Neural cell (in vitro differentiated cells): ENCODE measurements at regions not wholly inside any gene's neighbourhood (a gene's known extent, or its start where the extent isn't known, plus 50 kb on each side); places are given as distances from the start of the nearest gene placed in this dataset.

Experiments used
- H2AFZ ChIP-seq: fragments of 200-600, 300-800 bp; sonication (generic), shearing (Covaris generic); 2 replicates; pipeline ENCODE4 v1.6.0; 2014; ENCODE audit warnings: low read depth, mild to moderate bottlenecking, antibody characterized with exemption, low read length, moderate library complexity
- H3F3A ChIP-seq: fragments of 200-600 bp; shearing (Covaris generic); 2 replicates; pipeline ENCODE4 v1.6.1; 2016; ENCODE audit warnings: mild to moderate bottlenecking, moderate library complexity, mixed read lengths, antibody characterized with exemption, low read length; ENCODE audit not compliant: insufficient read depth, poor library complexity, severe bottlenecking
- H3K27ac ChIP-seq: fragments of 200-600, 300-800 bp; sonication (generic), shearing (Covaris generic); 2 replicates; pipeline ENCODE4 v1.5.1; 2014; ENCODE audit warnings: mild to moderate bottlenecking, low read length, moderate library complexity
- H3K27me3 ChIP-seq: fragments of 300-800, 200-600 bp; sonication (generic), shearing (Covaris generic); 2 replicates; pipeline ENCODE4 v1.6.0; 2014; ENCODE audit warnings: mild to moderate bottlenecking, low read depth, low read length, moderate library complexity; ENCODE audit not compliant: insufficient read depth
- H3K36me3 ChIP-seq: fragments of 300-800, 200-600 bp; sonication (generic), shearing (Covaris generic); 2 replicates; pipeline ENCODE4 v1.5.1; 2014; ENCODE audit warnings: mild to moderate bottlenecking, antibody characterized with exemption, low read length, moderate library complexity; ENCODE audit not compliant: insufficient read depth
- H3K4me2 ChIP-seq: fragments of 300-800, 200-600 bp; sonication (generic), shearing (Covaris generic); 2 replicates; pipeline ENCODE4 v1.6.0; 2014; ENCODE audit warnings: mild to moderate bottlenecking, low read length
- H3K4me3 ChIP-seq: fragments of 300-800, 200-600 bp; sonication (generic), shearing (Covaris generic); 2 replicates; pipeline ENCODE4 v1.5.1; 2014; ENCODE audit warnings: mild to moderate bottlenecking, low read length, moderate library complexity
- H3K79me2 ChIP-seq: fragments of 200-600 bp; shearing (Covaris generic); replicated peaks from 2 replicates; pipeline ENCODE4 v1.6.0; 2014; ENCODE audit warnings: mild to moderate bottlenecking, low read length, moderate library complexity; ENCODE audit not compliant: insufficient read depth
- H3K9ac ChIP-seq: fragments of 300-800, 200-600 bp; sonication (generic), shearing (Covaris generic); 2 replicates; pipeline ENCODE4 v1.6.1; 2016; ENCODE audit warnings: mild to moderate bottlenecking, low read length, mixed read lengths
- H3K9me2 ChIP-seq: fragments of 200-600 bp; shearing (Covaris generic); 2 replicates; pipeline ENCODE4 v1.6.1; 2016; ENCODE audit warnings: mild to moderate bottlenecking, low read length, mixed read lengths; ENCODE audit not compliant: insufficient read depth
- H3K9me3 ChIP-seq: fragments of 200-600, 300-800 bp; sonication (generic), shearing (Covaris generic); 2 replicates; pipeline ENCODE4 v1.6.1; 2016; ENCODE audit warnings: mild to moderate bottlenecking, mixed run types, low read length, moderate library complexity, mixed read lengths
- H4K20me1 ChIP-seq: fragments of 200-600 bp; shearing (Covaris generic); 2 replicates; pipeline ENCODE4 v1.6.1; 2016; ENCODE audit warnings: mild to moderate bottlenecking, mixed run types; ENCODE audit not compliant: insufficient read depth
- CTCF ChIP-seq: fragments of 450-650 bp; IDR thresholded peaks from 2 replicates; pipeline ENCODE4 v1.5.1; 2014; ENCODE audit warnings: antibody characterized with exemption, mild to moderate bottlenecking, moderate library complexity; ENCODE audit not compliant: poor library complexity, severe bottlenecking
- EP300 ChIP-seq: fragments of 450-650 bp; conservative IDR thresholded peaks from 2 replicates; pipeline ENCODE4 v1.6.1; 2014; ENCODE audit warnings: antibody characterized with exemption, mild to moderate bottlenecking, moderate library complexity; ENCODE audit not compliant: poor library complexity, severe bottlenecking
- EZH2 ChIP-seq: fragments of 200-600, 300-800 bp; shearing (Covaris generic), sonication (generic); IDR thresholded peaks from 2 replicates; pipeline ENCODE4 v1.6.1; 2014; ENCODE audit warnings: antibody characterized with exemption, low read length, borderline replicate concordance, mild to moderate bottlenecking; ENCODE audit not compliant: insufficient read depth, poor library complexity, severe bottlenecking
- MXI1 ChIP-seq: fragments of 450-650 bp; conservative IDR thresholded peaks from 2 replicates; pipeline ENCODE4 v1.6.1; 2014; ENCODE audit warnings: antibody characterized with exemption, mild to moderate bottlenecking; ENCODE audit not compliant: poor library complexity, severe bottlenecking
- POLR2AphosphoS5 ChIP-seq: IDR thresholded peaks from 2 replicates; pipeline ENCODE4 v1.6.1; 2012
- RAD21 ChIP-seq: fragments of 450-650 bp; conservative IDR thresholded peaks from 2 replicates; pipeline ENCODE4 v1.6.1; 2014; ENCODE audit warnings: antibody characterized with exemption, mild to moderate bottlenecking, moderate library complexity
- REST ChIP-seq: IDR thresholded peaks from 2 replicates; pipeline ENCODE4 v1.6.1; 2012; ENCODE audit warnings: borderline replicate concordance
- SMC3 ChIP-seq: fragments of 450-650 bp; conservative IDR thresholded peaks from 2 replicates; pipeline ENCODE4 v1.6.1; 2014; ENCODE audit warnings: antibody characterized with exemption, mild to moderate bottlenecking, moderate library complexity; ENCODE audit not compliant: poor library complexity
- TAF1 ChIP-seq: IDR thresholded peaks from 2 replicates; pipeline ENCODE4 v1.6.1; 2012; ENCODE audit warnings: low read depth

- H3K9me2 ChIP-seq, result no peaks in the 10 kb centered on the region
- H3F3A ChIP-seq, result no peaks in the 10 kb centered on the region
- no peak overlapping the region for H2AFZ ChIP-seq
- H3K27me3 ChIP-seq, result no peaks in the 10 kb centered on the region
- H3K36me3 ChIP-seq, result no peaks in the 10 kb centered on the region
- no peak overlapping the region for H3K9ac ChIP-seq
- H3K27ac ChIP-seq, result no peak overlapping the region
- no peak for TF ChIP-seq EP300
- TF ChIP-seq MXI1, result no peak
- TF ChIP-seq RAD21, result no peak
- no peak for TF ChIP-seq EZH2
- no peak for TF ChIP-seq TAF1
- H4K20me1 ChIP-seq, result no peaks in the 10 kb centered on the region
- no peak overlapping the region for H3K4me3 ChIP-seq
- H3K79me2 ChIP-seq, result no peaks in the 10 kb centered on the region
- H3K4me2 ChIP-seq, result no peak overlapping the region
- no peaks in the 10 kb centered on the region for H3K9me3 ChIP-seq
These were observed 86.0 kb upstream of the NT5E start for GRCh38 chr6:85363870-85364269.

- H3F3A ChIP-seq, result no peaks in the 10 kb centered on the region
- H3K9ac ChIP-seq, result no peak overlapping the region
- H3K36me3 ChIP-seq, result no peaks in the 10 kb centered on the region
- H3K4me3 ChIP-seq, result no peak overlapping the region
- H3K9me3 ChIP-seq, result no peaks in the 10 kb centered on the region
- H4K20me1 ChIP-seq, result no peaks in the 10 kb centered on the region
- H3K79me2 ChIP-seq, result no peaks in the 10 kb centered on the region
- no peaks in the 10 kb centered on the region for H3K9me2 ChIP-seq
- no peak overlapping the region for H2AFZ ChIP-seq
- TF ChIP-seq REST, result no peak
- no peak for TF ChIP-seq SMC3
- TF ChIP-seq TAF1, result no peak
- TF ChIP-seq RAD21, result no peak
- TF ChIP-seq MXI1, result no peak
- no peak for TF ChIP-seq EP300
- TF ChIP-seq POLR2AphosphoS5, result no peak
- TF ChIP-seq CTCF, result no peak
- TF ChIP-seq EZH2, result no peak
- H3K27ac ChIP-seq, result no peak overlapping the region
- no peak overlapping the region for H3K4me2 ChIP-seq
- no peaks in the 10 kb centered on the region for H3K27me3 ChIP-seq
These were observed 87.1 kb upstream of the NT5E start for GRCh38 chr6:85362652-85363310.
